Stimulated activated CD8-positive, alpha-beta memory T cell treated with anti-CD3 and anti-CD28 coated beads, Interleukin-4, amount 100 ng/mL, for 24 hours (primary cell): ENCODE measurements at regions not wholly inside any gene's neighbourhood (a gene's known extent, or its start where the extent isn't known, plus 50 kb on each side); places are given as distances from the start of the nearest gene placed in this dataset.

Source experiments
- DNase-seq: peaks from one replicate; pipeline ENCODE4 v3.0.0-alpha.2; 2020; ENCODE audit warnings: low read depth

GRCh38 chr16:51474414-51475091 is 323.5 kb upstream of the SALL1 start:
- DNase-seq: no peak

- DNase-seq: no peak
Measured at GRCh38 chr16:51473091-51473490, 322.0 kb upstream of the SALL1 start.

GRCh38 chr16:51470492-51470891 is 319.4 kb upstream of the SALL1 start:
- no peak for DNase-seq

GRCh38 chr16:51464996-51465395 is 313.9 kb upstream of the SALL1 start:
- no peak for DNase-seq

- no peak for DNase-seq
Measured at GRCh38 chr16:51461255-51461654, 310.2 kb upstream of the SALL1 start.

- no peak for DNase-seq
Measured at GRCh38 chr16:51458356-51459140, 307.5 kb upstream of the SALL1 start.

- no peak for DNase-seq
Measured at GRCh38 chr16:51457775-51458174, 306.7 kb upstream of the SALL1 start.

GRCh38 chr16:51455398-51455797 is 304.3 kb upstream of the SALL1 start:
- DNase-seq: no peak

GRCh38 chr16:51453251-51453650 is 302.2 kb upstream of the SALL1 start:
- no peak for DNase-seq

GRCh38 chr16:51450909-51451308 is 299.8 kb upstream of the SALL1 start:
- no peak for DNase-seq

GRCh38 chr16:51450376-51450775 is 299.3 kb upstream of the SALL1 start:
- DNase-seq: no peak

GRCh38 chr16:51449441-51449840 is 298.4 kb upstream of the SALL1 start:
- DNase-seq: no peak

- no peak for DNase-seq
Measured at GRCh38 chr16:51445250-51445649, 294.2 kb upstream of the SALL1 start.

GRCh38 chr16:51443934-51444333 is 292.9 kb upstream of the SALL1 start:
- DNase-seq: no peak

- DNase-seq: no peak
Measured at GRCh38 chr16:51442141-51442870, 291.2 kb upstream of the SALL1 start.

- DNase-seq: no peak
Measured at GRCh38 chr16:51440131-51440889, 289.2 kb upstream of the SALL1 start.

- DNase-seq: no peak
Measured at GRCh38 chr16:51439271-51439670, 288.2 kb upstream of the SALL1 start.

- no peak for DNase-seq
Measured at GRCh38 chr16:51436742-51437141, 285.7 kb upstream of the SALL1 start.

- no peak for DNase-seq
Measured at GRCh38 chr16:51434567-51435198, 283.6 kb upstream of the SALL1 start.

- no peak for DNase-seq
Measured at GRCh38 chr16:51433599-51433998, 282.5 kb upstream of the SALL1 start.

- no peak for DNase-seq
Measured at GRCh38 chr16:51431517-51432241, 280.6 kb upstream of the SALL1 start.
